ENCODE measurements at regions not wholly inside any gene's neighbourhood (a gene's known extent, or its start where the extent isn't known, plus 50 kb on each side); places are given as distances from the start of the nearest gene placed in this dataset.
"Not testable (repeated sequence)": the region's sequence is repeated elsewhere in the genome, so short reads cannot be mapped to it uniquely, and the experiment has no call there.

- no peak overlapping the region for H3K27ac Mint-ChIP-seq
- intact Hi-C loops (cut with micrococcal nuclease) = no loop called here
- no peak overlapping the region for H3K4me3 Mint-ChIP-seq
- no peaks in the 10 kb centered on the region for H3K36me3 Mint-ChIP-seq (ENCODE audit: low read depth)
- H3K9me3 Mint-ChIP-seq = peaks cover 16% of the 10 kb centered on the region
- H3K27me3 Mint-ChIP-seq = no peaks in the 10 kb centered on the region
- H3K4me1 Mint-ChIP-seq (ENCODE audit: low read depth) = no peaks in the 10 kb centered on the region
Observed at GRCh38 chrX:76509775-76510174, 82.3 kb downstream of the MAGEE1 start.

DNA sequence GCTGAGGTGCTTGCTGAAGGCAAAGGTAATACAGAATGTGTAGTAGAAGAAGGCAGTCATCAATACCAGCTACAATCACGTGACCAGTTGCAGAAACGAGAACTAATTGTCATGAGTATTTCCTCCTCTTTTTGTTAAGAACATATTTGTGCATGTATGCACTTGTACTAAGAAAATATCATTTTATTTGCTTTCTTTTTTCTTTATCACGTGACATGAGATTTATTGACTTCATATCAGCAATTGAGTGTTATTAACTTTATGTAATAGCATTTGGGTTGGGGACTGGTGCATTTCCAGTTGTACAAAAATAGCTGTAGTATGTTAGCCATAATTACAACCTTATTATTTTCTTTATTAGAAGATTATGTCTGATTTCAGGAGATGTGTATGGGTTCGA, 90.0 kb downstream of the MAGEE1 start:
- no peak overlapping the region for H3K4me3 Mint-ChIP-seq
- H3K27ac Mint-ChIP-seq = no peak overlapping the region
- no peaks in the 10 kb centered on the region for H3K27me3 Mint-ChIP-seq
- H3K36me3 Mint-ChIP-seq (ENCODE audit: low read depth) = no peaks in the 10 kb centered on the region
- intact Hi-C loops (cut with micrococcal nuclease) = no loop called here
- H3K4me1 Mint-ChIP-seq (ENCODE audit: low read depth) = no peaks in the 10 kb centered on the region
- peaks cover 27% of the 10 kb centered on the region for H3K9me3 Mint-ChIP-seq

GRCh38 chrX:76520273-76521054, 93.0 kb downstream of the MAGEE1 start:
- no peaks in the 10 kb centered on the region for H3K4me1 Mint-ChIP-seq (ENCODE audit: low read depth)
- no peak overlapping the region for H3K27ac Mint-ChIP-seq
- intact Hi-C loops (cut with micrococcal nuclease) = no loop called here
- no peak overlapping the region for H3K4me3 Mint-ChIP-seq
- peaks cover 39% of the 10 kb centered on the region for H3K9me3 Mint-ChIP-seq
- H3K27me3 Mint-ChIP-seq = no peaks in the 10 kb centered on the region
- H3K36me3 Mint-ChIP-seq (ENCODE audit: low read depth) = no peaks in the 10 kb centered on the region

GRCh38 chrX:76535675-76536074, 108.2 kb downstream of the MAGEE1 start:
- H3K4me1 Mint-ChIP-seq (ENCODE audit: low read depth); intact Hi-C loops (cut with micrococcal nuclease); H3K4me3 Mint-ChIP-seq; H3K27ac Mint-ChIP-seq; H3K36me3 Mint-ChIP-seq (ENCODE audit: low read depth); H3K27me3 Mint-ChIP-seq: not testable (repeated sequence)
- peaks cover 23% of the 10 kb centered on the region for H3K9me3 Mint-ChIP-seq

DNA sequence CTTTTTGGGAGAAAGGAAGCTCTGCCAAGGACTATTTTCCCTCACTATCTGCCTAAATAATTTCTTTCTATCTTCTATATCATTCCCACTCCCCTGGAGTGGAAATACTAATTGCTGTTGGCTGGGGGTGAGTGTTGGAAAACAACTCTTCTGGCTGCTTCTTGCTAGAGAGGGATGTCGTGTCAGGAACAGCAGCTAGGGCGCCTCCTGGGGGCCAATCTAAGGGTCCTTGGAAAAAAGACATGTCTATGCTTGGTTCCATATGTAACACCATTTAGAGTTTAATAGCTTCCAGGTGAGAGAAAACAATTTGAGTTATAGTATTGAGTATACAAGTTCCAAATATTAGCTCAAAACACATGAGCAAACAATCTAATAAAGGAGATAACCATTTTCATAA, 111.3 kb downstream of the MAGEE1 start:
- Mint-ChIP-seq H3K27ac (no peak overlapping the region), H3K4me1 (ENCODE audit: low read depth) (no peaks in the 10 kb centered on the region), H3K36me3 (ENCODE audit: low read depth) (no peaks in the 10 kb centered on the region), H3K9me3 (no peaks in the 10 kb centered on the region), H3K27me3 (no peaks in the 10 kb centered on the region), H3K4me3 (no peak overlapping the region)
- intact Hi-C loops (cut with micrococcal nuclease) = no loop called here

GRCh38 chrX:76543381-76543780, 115.9 kb downstream of the MAGEE1 start:
- peaks cover 27% of the 10 kb centered on the region for H3K9me3 Mint-ChIP-seq
- H3K27me3 Mint-ChIP-seq; intact Hi-C loops (cut with micrococcal nuclease); H3K36me3 Mint-ChIP-seq (ENCODE audit: low read depth); H3K4me3 Mint-ChIP-seq; H3K4me1 Mint-ChIP-seq (ENCODE audit: low read depth); H3K27ac Mint-ChIP-seq: not testable (repeated sequence)

- no peaks in the 10 kb centered on the region for H3K4me1 Mint-ChIP-seq (ENCODE audit: low read depth)
- H3K4me3 Mint-ChIP-seq = no peak overlapping the region
- H3K9me3 Mint-ChIP-seq = peaks cover 40% of the 10 kb centered on the region
- H3K27me3 Mint-ChIP-seq = no peaks in the 10 kb centered on the region
- no peak overlapping the region for H3K27ac Mint-ChIP-seq
- intact Hi-C loops (cut with micrococcal nuclease) = no loop called here
- no peaks in the 10 kb centered on the region for H3K36me3 Mint-ChIP-seq (ENCODE audit: low read depth)
Observed at GRCh38 chrX:76550016-76550415, 122.5 kb downstream of the MAGEE1 start.

DNA sequence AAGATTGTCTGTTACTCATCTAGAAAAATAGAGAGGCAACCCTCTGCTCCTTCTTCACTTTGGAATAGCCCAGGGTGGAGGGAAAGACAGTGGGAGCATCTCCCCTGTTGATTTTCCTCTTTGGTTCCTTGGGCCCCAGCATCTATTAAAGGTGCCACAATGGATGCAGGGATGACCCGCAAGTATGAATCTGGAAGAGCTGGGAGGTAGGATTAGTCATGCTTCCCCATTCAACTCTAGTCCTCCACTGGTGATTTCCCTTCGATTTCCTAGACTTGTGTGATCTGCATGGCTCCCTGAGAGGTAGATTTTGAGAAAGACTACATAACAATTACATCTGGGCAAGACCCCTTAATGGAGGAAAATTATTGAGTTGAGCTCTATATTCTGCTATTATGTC, 127.8 kb downstream of the MAGEE1 start:
- no peak overlapping the region for H3K4me3 Mint-ChIP-seq
- H3K36me3 Mint-ChIP-seq (ENCODE audit: low read depth) = no peaks in the 10 kb centered on the region
- H3K27me3 Mint-ChIP-seq = no peaks in the 10 kb centered on the region
- peaks cover 37% of the 10 kb centered on the region for H3K9me3 Mint-ChIP-seq
- no peaks in the 10 kb centered on the region for H3K4me1 Mint-ChIP-seq (ENCODE audit: low read depth)
- H3K27ac Mint-ChIP-seq = no peak overlapping the region
- intact Hi-C loops (cut with micrococcal nuclease) = no loop called here

- no peaks in the 10 kb centered on the region for H3K36me3 Mint-ChIP-seq (ENCODE audit: low read depth)
- no peaks in the 10 kb centered on the region for H3K27me3 Mint-ChIP-seq
- intact Hi-C loops (cut with micrococcal nuclease) = no loop called here
- peaks cover 42% of the 10 kb centered on the region for H3K9me3 Mint-ChIP-seq
- H3K27ac Mint-ChIP-seq = no peak overlapping the region
- H3K4me1 Mint-ChIP-seq (ENCODE audit: low read depth) = no peaks in the 10 kb centered on the region
- no peak overlapping the region for H3K4me3 Mint-ChIP-seq
Observed at GRCh38 chrX:76555816-76556215, 128.3 kb downstream of the MAGEE1 start.

GRCh38 chrX:76564842-76565241, 137.3 kb downstream of the MAGEE1 start:
- H3K4me3 Mint-ChIP-seq; H3K27me3 Mint-ChIP-seq; intact Hi-C loops (cut with micrococcal nuclease); H3K4me1 Mint-ChIP-seq (ENCODE audit: low read depth); H3K27ac Mint-ChIP-seq; H3K36me3 Mint-ChIP-seq (ENCODE audit: low read depth): not testable (repeated sequence)
- peaks cover 50% of the 10 kb centered on the region for H3K9me3 Mint-ChIP-seq

GRCh38 chrX:76605390-76605789, 177.9 kb downstream of the MAGEE1 start:
- no peaks in the 10 kb centered on the region for H3K27me3 Mint-ChIP-seq
- H3K36me3 Mint-ChIP-seq (ENCODE audit: low read depth) = no peaks in the 10 kb centered on the region
- H3K9me3 Mint-ChIP-seq = peaks cover 53% of the 10 kb centered on the region
- intact Hi-C loops (cut with micrococcal nuclease) = no loop called here
- no peak overlapping the region for H3K4me3 Mint-ChIP-seq
- no peak overlapping the region for H3K27ac Mint-ChIP-seq
- no peaks in the 10 kb centered on the region for H3K4me1 Mint-ChIP-seq (ENCODE audit: low read depth)

DNA sequence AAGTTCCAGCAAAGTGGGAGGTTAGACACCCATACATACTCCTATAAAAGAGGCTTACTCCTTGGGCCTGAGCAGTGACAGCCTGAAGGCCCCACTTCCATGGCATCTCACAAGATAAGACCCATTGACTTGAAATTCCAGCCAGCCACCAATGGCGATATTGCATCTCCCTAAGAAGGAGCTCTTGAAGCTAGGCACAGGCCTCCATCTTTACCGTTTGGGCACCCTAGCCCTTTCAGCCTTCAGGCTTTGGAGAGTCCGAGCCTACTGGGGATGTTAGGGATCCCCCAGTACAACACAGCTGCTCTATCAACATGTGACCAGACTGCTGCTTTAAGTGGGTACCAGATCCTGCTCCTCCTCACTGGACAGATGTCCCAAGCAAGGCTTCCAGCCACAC, 189.5 kb downstream of the MAGEE1 start:
- Mint-ChIP-seq H3K4me1 (ENCODE audit: low read depth) (no peaks in the 10 kb centered on the region), H3K27ac (no peak overlapping the region), H3K9me3 (peaks cover 38% of the 10 kb centered on the region), H3K27me3 (no peaks in the 10 kb centered on the region), H3K36me3 (ENCODE audit: low read depth) (no peaks in the 10 kb centered on the region), H3K4me3 (no peak overlapping the region)
- intact Hi-C loops (cut with micrococcal nuclease) = no loop called here

GRCh38 chrX:76643590-76643989, 216.1 kb downstream of the MAGEE1 start:
- H3K27me3 Mint-ChIP-seq = no peaks in the 10 kb centered on the region
- H3K9me3 Mint-ChIP-seq = peaks cover 31% of the 10 kb centered on the region
- no peaks in the 10 kb centered on the region for H3K4me1 Mint-ChIP-seq (ENCODE audit: low read depth)
- H3K36me3 Mint-ChIP-seq (ENCODE audit: low read depth) = no peaks in the 10 kb centered on the region
- intact Hi-C loops (cut with micrococcal nuclease) = no loop called here
- H3K4me3 Mint-ChIP-seq = no peak overlapping the region
- no peak overlapping the region for H3K27ac Mint-ChIP-seq

- H3K27ac Mint-ChIP-seq; H3K36me3 Mint-ChIP-seq (ENCODE audit: low read depth); H3K27me3 Mint-ChIP-seq; H3K4me3 Mint-ChIP-seq; intact Hi-C loops (cut with micrococcal nuclease); H3K4me1 Mint-ChIP-seq (ENCODE audit: low read depth): not testable (repeated sequence)
- peaks cover 11% of the 10 kb centered on the region for H3K9me3 Mint-ChIP-seq
Observed at GRCh38 chrX:76651369-76651768, 223.9 kb downstream of the MAGEE1 start.

DNA sequence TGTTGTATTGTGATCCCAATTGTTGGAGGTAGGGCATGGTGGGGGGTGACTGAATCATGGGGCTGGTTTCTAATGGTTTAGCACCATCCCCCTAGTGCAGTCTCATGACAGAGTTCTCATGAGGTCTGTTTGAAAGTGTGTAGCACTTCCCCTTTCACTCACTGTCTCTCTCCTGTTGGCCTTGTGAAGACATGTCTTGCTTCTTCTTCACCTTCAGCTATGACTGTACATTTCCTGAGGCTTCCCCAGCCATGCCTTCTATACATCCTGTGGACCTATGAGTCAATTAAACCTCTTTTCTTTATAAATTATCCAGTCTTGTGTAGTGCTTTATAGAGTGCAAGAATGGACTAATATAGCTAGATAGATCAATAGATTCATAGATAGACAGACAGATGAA, 230.0 kb downstream of the MAGEE1 start:
- Mint-ChIP-seq H3K4me1 (ENCODE audit: low read depth) (no peaks in the 10 kb centered on the region), H3K27ac (no peak overlapping the region), H3K9me3 (peaks cover 8% of the 10 kb centered on the region), H3K27me3 (no peaks in the 10 kb centered on the region), H3K4me3 (no peak overlapping the region), H3K36me3 (ENCODE audit: low read depth) (no peaks in the 10 kb centered on the region)
- intact Hi-C loops (cut with micrococcal nuclease) = no loop called here

Data from dendritic cell treated with granulocyte-macrophage colony-stimulating factor and Interleukin-4, amounts not matched to agents 40 ng/mL and 50 ng/mL, for 4 days (primary cell).